H1 (cell line): ENCODE measurements at regions not wholly inside any gene's neighbourhood (a gene's known extent, or its start where the extent isn't known, plus 50 kb on each side); places are given as distances from the start of the nearest gene placed in this dataset.

Source experiments
- CTCF ChIA-PET: fragments of 300-600 bp; sonication (Branson Sonifier 250); formaldehyde crosslinking; loops from one replicate; lab custom pipeline; 2021; ENCODE audit not compliant: partially characterized antibody; lab: Charles Lee
- POLR2A ChIA-PET: fragments of 300-600 bp; sonication (Branson Sonifier 250); formaldehyde crosslinking; loops from one replicate; lab custom pipeline; 2021; ENCODE audit warnings: inconsistent platforms; ENCODE audit not compliant: partially characterized antibody; lab: Charles Lee
- DNase-seq, 2 experiments: peaks; one replicate each; pipeline versions ENCODE4 v3.0.0 to v3.0.0-alpha.2; 2010 to 2022; ENCODE audit warnings: low spot score in 2 of 2, low read depth in 1 of 2, mixed read lengths in 1 of 2
- FAIRE-seq: peaks from 2 replicates; lab custom pipeline; 2011; peaks lifted over from hg19 to GRCh38; lab: Jason Lieb, UNC
- H2AFZ ChIP-seq: 2 replicates; pipeline ENCODE4 v1.8.1; 2012; ENCODE audit warnings: low read length, inconsistent platforms
- H2AK5ac ChIP-seq: 2 replicates; pipeline ENCODE4 v1.6.1; 2013; ENCODE audit warnings: low read depth, low read length
- H2BK120ac ChIP-seq: replicated peaks from 2 replicates; pipeline ENCODE3; 2013; ENCODE audit warnings: low read depth, low read length, inconsistent platforms
- H2BK12ac ChIP-seq: 2 replicates; pipeline ENCODE4 v1.6.1; 2013; ENCODE audit warnings: low read depth, low read length
- H2BK15ac ChIP-seq: 2 replicates; pipeline ENCODE4 v1.6.1; 2013; ENCODE audit warnings: low read length
- H2BK20ac ChIP-seq: 2 replicates; pipeline ENCODE4 v1.6.1; 2013; ENCODE audit warnings: low read length
- H2BK5ac ChIP-seq: 2 replicates; pipeline ENCODE4 v1.6.1; 2013; ENCODE audit warnings: low read depth, low read length
- H3K14ac ChIP-seq: 2 replicates; pipeline ENCODE4 v1.6.1; 2013; ENCODE audit warnings: inconsistent platforms; ENCODE audit not compliant: insufficient read length
- H3K18ac ChIP-seq: 2 replicates; pipeline ENCODE4 v1.6.1; 2013; ENCODE audit warnings: low read length; ENCODE audit errors: extremely low read depth
- H3K23ac ChIP-seq: 2 replicates; pipeline ENCODE4 v1.6.1; 2013; ENCODE audit warnings: inconsistent platforms; ENCODE audit not compliant: insufficient read length
- H3K23me2 ChIP-seq: 2 replicates; pipeline ENCODE4 v1.6.1; 2013; ENCODE audit warnings: low read depth, low read length
- H3K27ac ChIP-seq: 2 replicates; pipeline ENCODE4 v1.6.1; 2011; ENCODE audit warnings: low read depth, low read length, inconsistent platforms
- H3K27me3 ChIP-seq, 4 experiments: replicated peaks in 1 of 4; 1 replicate in 1 of 4; 2 replicates in 3 of 4; pipeline versions ENCODE4 v1.6.1 to v1.8.1; 2011 to 2013; ENCODE audit warnings: low read length in 3 of 4, mild to moderate bottlenecking in 3 of 4, inconsistent platforms in 2 of 4, mixed read lengths in 2 of 4, moderate library complexity in 1 of 4; ENCODE audit not compliant: control insufficient read depth in 3 of 4, insufficient read depth in 3 of 4; ENCODE audit errors: extremely low read depth in 1 of 4
- H3K36me3 ChIP-seq, 4 experiments: 2 replicates each; pipeline versions ENCODE4 v1.6.1 to v1.8.1; 2011 to 2013; ENCODE audit warnings: mild to moderate bottlenecking in 4 of 4, low read length in 3 of 4, moderate library complexity in 2 of 4, control low read depth in 1 of 4, inconsistent platforms in 1 of 4; ENCODE audit not compliant: insufficient read depth in 4 of 4, control insufficient read depth in 2 of 4
- H3K4ac ChIP-seq: replicated peaks from 2 replicates; pipeline ENCODE3; 2013; ENCODE audit warnings: low read length, low read depth, mixed read lengths, inconsistent platforms; ENCODE audit not compliant: insufficient read length
- H3K4me1 ChIP-seq, 4 experiments: replicated peaks in 1 of 4; 1 replicate in 1 of 4; 2 replicates in 3 of 4; pipeline versions ENCODE4 v1.6.1 to v1.8.1; 2011 to 2013; ENCODE audit warnings: low read length in 3 of 4, inconsistent platforms in 2 of 4, mixed read lengths in 1 of 4; ENCODE audit not compliant: insufficient read depth in 4 of 4, control insufficient read depth in 3 of 4
- H3K4me2 ChIP-seq, 2 experiments: 2 replicates each; pipeline versions ENCODE4 v1.6.1 to v1.8.1; 2011 to 2013; ENCODE audit warnings: low read depth in 2 of 2, low read length in 2 of 2, control low read depth in 1 of 2, inconsistent platforms in 1 of 2, mild to moderate bottlenecking in 1 of 2; ENCODE audit not compliant: insufficient read depth in 1 of 2
- H3K4me3 ChIP-seq, 4 experiments: fragments of 200-600, 300-600 bp in 1 of 4; sonication (generic), shearing (Covaris generic), sonication (Bioruptor Twin) in 1 of 4; 2 replicates each; pipeline versions ENCODE4 v1.5.1 to v1.8.1; 2011 to 2016; ENCODE audit warnings: low read length in 4 of 4, low read depth in 3 of 4, control low read depth in 2 of 4, inconsistent platforms in 2 of 4, mild to moderate bottlenecking in 2 of 4, mixed read lengths in 1 of 4, moderate library complexity in 1 of 4; ENCODE audit not compliant: insufficient read depth in 2 of 4; ENCODE audit errors: extremely low read depth in 1 of 4
- H3K56ac ChIP-seq: replicated peaks from 2 replicates; pipeline ENCODE3; 2013; ENCODE audit warnings: low read depth, mild to moderate bottlenecking, mixed read lengths, low read length, inconsistent platforms; ENCODE audit not compliant: insufficient read length
- H3K79me1 ChIP-seq: 2 replicates; pipeline ENCODE4 v1.6.1; 2013; ENCODE audit warnings: low read depth, low read length, control low read depth
- H3K79me2 ChIP-seq, 2 experiments: 2 replicates each; pipeline versions ENCODE4 v1.6.1 to v1.8.1; 2012 to 2013; ENCODE audit warnings: low read length in 2 of 2, mild to moderate bottlenecking in 2 of 2, inconsistent platforms in 1 of 2; ENCODE audit not compliant: insufficient read depth in 2 of 2, control insufficient read depth in 1 of 2
- H3K9ac ChIP-seq, 4 experiments: replicated peaks in 1 of 4; 1 replicate in 1 of 4; 2 replicates in 3 of 4; pipeline versions ENCODE4 v1.6.1 to v1.8.1; 2011 to 2013; ENCODE audit warnings: low read depth in 3 of 4, low read length in 3 of 4, control low read depth in 2 of 4, mild to moderate bottlenecking in 2 of 4, moderate library complexity in 2 of 4, inconsistent platforms in 1 of 4; ENCODE audit errors: extremely low read depth in 1 of 4
- H3K9me3 ChIP-seq, 2 experiments: 2 replicates each; pipeline versions ENCODE4 v1.6.1 to v1.8.1; 2012 to 2013; ENCODE audit warnings: mild to moderate bottlenecking in 2 of 2, moderate library complexity in 2 of 2, control low read depth in 1 of 2, inconsistent platforms in 1 of 2, low read depth in 1 of 2, low read length in 1 of 2, mixed read lengths in 1 of 2; ENCODE audit not compliant: insufficient read depth in 2 of 2
- H4K20me1 ChIP-seq, 2 experiments: replicated peaks in 1 of 2; 2 replicates each; pipeline versions ENCODE3 to v1.8.1; 2011 to 2013; ENCODE audit warnings: inconsistent platforms in 2 of 2, low read length in 2 of 2, mild to moderate bottlenecking in 1 of 2; ENCODE audit not compliant: insufficient read depth in 2 of 2, control insufficient read depth in 1 of 2
- H4K5ac ChIP-seq: 2 replicates; pipeline ENCODE4 v1.6.1; 2013; ENCODE audit warnings: low read length, low read depth, mixed read lengths, inconsistent platforms; ENCODE audit not compliant: insufficient read length
- H4K8ac ChIP-seq: 2 replicates; pipeline ENCODE4 v1.8.0; 2013; ENCODE audit warnings: mild to moderate bottlenecking, moderate library complexity, low read length, inconsistent platforms; ENCODE audit not compliant: insufficient read depth; ENCODE audit errors: extremely low read depth
- H4K91ac ChIP-seq: replicated peaks from 2 replicates; pipeline ENCODE3; 2013; ENCODE audit warnings: low read length, mixed read lengths, inconsistent platforms; ENCODE audit not compliant: insufficient read length
- BCL11A ChIP-seq, 2 experiments: IDR thresholded peaks; one replicate each; pipeline ENCODE4 v1.6.1; 2011; ENCODE audit warnings: low read depth in 2 of 2, low read length in 2 of 2, mild to moderate bottlenecking in 2 of 2
- EZH2 ChIP-seq: fragments of 200-600 bp; sonication (generic); IDR thresholded peaks from 2 replicates; pipeline ENCODE4 v1.7.1; 2012; ENCODE audit warnings: low read depth, mild to moderate bottlenecking, moderate library complexity, low read length, inconsistent platforms; ENCODE audit not compliant: severe bottlenecking
- GABPA ChIP-seq: IDR thresholded peaks from 2 replicates; pipeline ENCODE4 v1.6.1; 2011; ENCODE audit warnings: mild to moderate bottlenecking, low read length, moderate library complexity, borderline replicate concordance; ENCODE audit not compliant: insufficient read depth
- HDAC2 ChIP-seq, 2 experiments: fragments of 300-600 bp in 1 of 2; sonication (generic) in 1 of 2; IDR thresholded peaks; 2 replicates each; pipeline ENCODE4 v1.6.1; 2011 to 2012; ENCODE audit warnings: low read depth in 2 of 2, low read length in 2 of 2, mild to moderate bottlenecking in 2 of 2, moderate library complexity in 2 of 2, borderline replicate concordance in 1 of 2, inconsistent platforms in 1 of 2
- JUN ChIP-seq: IDR thresholded peaks from 2 replicates; pipeline ENCODE4 v1.6.1; 2011; ENCODE audit warnings: low read depth, mild to moderate bottlenecking, improper control_type of control experiment, low read length
- NRF1 ChIP-seq: IDR thresholded peaks from 2 replicates; pipeline ENCODE4 v1.6.1; 2011; ENCODE audit warnings: mild to moderate bottlenecking, low read depth, low read length, improper control_type of control experiment
- POLR2AphosphoS5 ChIP-seq: IDR thresholded peaks from 2 replicates; pipeline ENCODE4 v1.6.1; 2011; ENCODE audit warnings: low read depth, low read length
- RAD21 ChIP-seq, 2 experiments: IDR thresholded peaks in 1 of 2; conservative IDR thresholded peaks in 1 of 2; 2 replicates each; pipeline ENCODE4 v1.6.1; 2011; ENCODE audit warnings: low read depth in 2 of 2, low read length in 2 of 2, improper control_type of control experiment in 1 of 2, inconsistent platforms in 1 of 2, mild to moderate bottlenecking in 1 of 2, moderate library complexity in 1 of 2
- SIRT6 ChIP-seq: IDR thresholded peaks from one replicate; pipeline ENCODE4 v1.7.1; 2012; ENCODE audit warnings: low read length, inconsistent platforms
- TAF1 ChIP-seq: IDR thresholded peaks from 2 replicates; pipeline ENCODE4 v1.6.1; 2011; ENCODE audit warnings: mild to moderate bottlenecking, low read depth, low read length
- TBP ChIP-seq: IDR thresholded peaks from 2 replicates; pipeline ENCODE4 v1.6.1; 2011; ENCODE audit warnings: low read depth, low read length, improper control_type of control experiment
- TCF12 ChIP-seq: IDR thresholded peaks from 2 replicates; pipeline ENCODE4 v1.6.1; 2011; ENCODE audit warnings: low read depth, mild to moderate bottlenecking, low read length
- YY1 ChIP-seq: IDR thresholded peaks from 2 replicates; pipeline ENCODE4 v1.6.1; 2011; ENCODE audit warnings: low read depth, mild to moderate bottlenecking, low read length
- ZNF274 ChIP-seq: IDR thresholded peaks from 2 replicates; pipeline ENCODE4 v1.7.0; 2012; ENCODE audit warnings: low read length, borderline replicate concordance; ENCODE audit errors: extremely low read depth
- WGBS, 2 experiments: shearing (Covaris generic) in 1 of 2; methylation state at CpG; one replicate each; pipeline versions ENCODE4 v1.1.6 to v1.1.7; 2013 to 2015; ENCODE audit warnings: low lambda C conversion rate in 2 of 2, mixed read lengths in 2 of 2, inconsistent platforms in 1 of 2, low coverage in 1 of 2, missing lambda C conversion rate in 1 of 2; ENCODE audit not compliant: insufficient replicate concordance in 2 of 2, insufficient coverage in 1 of 2, insufficient read length in 1 of 2; ENCODE audit errors: extremely low coverage in 1 of 2, missing lambda C conversion rate in 1 of 2; 5-methylcytosine and 5-hydroxymethylcytosine counted together

DNA sequence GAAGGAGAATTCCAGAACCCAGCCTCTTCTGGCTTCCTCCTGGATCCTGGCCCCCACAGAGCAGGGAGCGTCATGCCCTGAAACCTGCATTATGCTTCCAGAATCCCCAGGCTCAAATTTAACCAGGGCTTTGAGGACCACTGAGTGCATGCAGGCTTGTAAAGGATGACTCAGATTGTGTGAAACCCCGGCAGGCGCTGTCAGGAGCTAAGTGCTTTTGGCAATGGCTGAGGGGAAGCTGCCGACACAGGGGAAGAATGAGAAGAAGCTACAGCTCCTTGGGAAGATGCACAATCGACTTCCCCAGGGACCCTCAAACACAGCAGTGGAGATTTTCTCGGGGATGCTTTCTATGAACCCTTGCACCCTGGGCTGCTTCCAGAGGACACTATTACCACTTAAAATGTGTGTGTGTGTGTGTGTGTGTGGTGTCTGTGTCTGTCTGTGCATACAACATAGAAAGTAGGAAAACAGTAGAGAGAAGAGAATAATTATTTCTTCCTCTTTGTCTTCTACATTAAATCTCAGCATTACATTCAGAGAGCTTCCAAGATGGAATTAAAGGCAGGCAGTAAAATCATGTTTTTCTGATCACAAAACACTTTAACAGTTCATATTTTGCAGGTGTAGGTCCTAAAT, 183.5 kb upstream of the INHBA start:
- CTCF ChIA-PET = interaction anchor here (0.6 to 2.0 kb wide), 8 partner anchors 9 to 181 kb away, joined by 3 to 7 read pairs (median 4); no protein-coding TSS in a partner anchor
- H3K9me3 ChIP-seq = no peaks in the 10 kb centered on the region
- no peak overlapping the region for H3K27ac ChIP-seq
- H3K4me3 ChIP-seq = no peak overlapping the region
- no peak overlapping the region for H2BK20ac ChIP-seq
- H3K79me1 ChIP-seq = no peaks in the 10 kb centered on the region
- FAIRE-seq = no peak
- H3K4me2 ChIP-seq = no peak overlapping the region
- no peak overlapping the region for H2BK120ac ChIP-seq
- H3K23me2 ChIP-seq = no peaks in the 10 kb centered on the region
- H3K4ac ChIP-seq = no peak overlapping the region
- no peak overlapping the region for H2AFZ ChIP-seq
- H2AK5ac ChIP-seq = no peak overlapping the region
- no peak overlapping the region for H4K8ac ChIP-seq
- H2BK5ac ChIP-seq = no peak overlapping the region
- no peak overlapping the region for H3K18ac ChIP-seq
- POLR2A ChIA-PET = no interaction called here
- H4K91ac ChIP-seq = no peak overlapping the region
- no peak overlapping the region for H3K14ac ChIP-seq
- no peaks in the 10 kb centered on the region for H3K27me3 ChIP-seq
- no peak overlapping the region for H2BK12ac ChIP-seq
- no peak overlapping the region for H3K23ac ChIP-seq
- no peak overlapping the region for H2BK15ac ChIP-seq
- H3K56ac ChIP-seq = no peak overlapping the region
- H4K20me1 ChIP-seq = no peaks in the 10 kb centered on the region
- WGBS, 2 experiments = 89% methylated on average over 6 of the region's 6 CpGs; no CpG with 5 or more reads in 1 of the 2 experiments
- DNase-seq = no peak
- no peaks in the 10 kb centered on the region for H3K79me2 ChIP-seq
- no peaks in the 10 kb centered on the region for H3K4me1 ChIP-seq
- no peaks in the 10 kb centered on the region for H3K36me3 ChIP-seq
- no peak overlapping the region for H3K9ac ChIP-seq
- H4K5ac ChIP-seq = no peak overlapping the region
- no peak for TF ChIP-seq EZH2
- no peak for TF ChIP-seq GABPA
- TF ChIP-seq ZNF274 = no peak
- no peak for TF ChIP-seq POLR2AphosphoS5
- no peak for TF ChIP-seq BCL11A (IDR thresholded peaks at IDR 0.05; ENCODE audit: low read depth in 2 of 2, low read length in 2 of 2)
- TF ChIP-seq JUN = no peak
- TF ChIP-seq NRF1 = no peak
- TF ChIP-seq HDAC2 (IDR thresholded peaks at IDR 0.05; ENCODE audit: borderline replicate concordance in 1 of 2, low read depth in 2 of 2, low read length in 2 of 2) = no peak
- no peak for TF ChIP-seq SIRT6
- no peak for TF ChIP-seq TCF12
- no peak for TF ChIP-seq TBP
- TF ChIP-seq YY1 = no peak
- TF ChIP-seq RAD21 (IDR thresholded peaks at IDR 0.05 in 1 of 2, conservative IDR thresholded peaks at IDR 0.05 in 1 of 2; ENCODE audit: low read depth in 2 of 2, low read length in 2 of 2) = no peak
- no peak for TF ChIP-seq TAF1
